ENCODE measurements at regions not wholly inside any gene's neighbourhood (a gene's known extent, or its start where the extent isn't known, plus 50 kb on each side); places are given as distances from the start of the nearest gene placed in this dataset.

GRCh38 chr5:124963236-124963919 lies 216.9 kb upstream of the ZNF608 start:
- TF ChIP-seq USF1 (IDR thresholded peaks at IDR 0.05) (no peak), ZBTB7A (IDR thresholded peaks at IDR 0.05; ENCODE audit: low read depth) (no peak)
